ENCODE measurements at regions not wholly inside any gene's neighbourhood (a gene's known extent, or its start where the extent isn't known, plus 50 kb on each side); places are given as distances from the start of the nearest gene placed in this dataset.

DNA sequence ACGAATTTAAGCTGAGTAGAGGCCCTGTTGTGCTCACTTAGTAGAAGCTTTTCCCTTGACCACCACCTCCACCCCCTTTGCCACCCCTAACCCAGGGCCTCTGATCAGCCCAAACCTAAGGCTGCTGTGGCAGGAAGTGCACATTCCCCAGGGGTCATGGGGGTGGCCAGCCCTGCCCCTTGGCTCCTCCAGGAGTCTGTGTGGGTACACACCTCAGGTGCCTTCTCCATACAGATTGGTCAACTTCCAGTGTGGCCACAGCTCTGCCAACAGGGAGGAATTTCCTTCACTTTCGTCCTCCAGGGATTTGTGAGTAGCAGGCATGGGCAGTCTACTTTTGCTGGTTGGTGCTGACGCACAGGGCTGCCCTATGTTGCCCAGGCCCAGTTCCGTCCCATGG, 249.9 kb upstream of the ZNF32 start:
- H3K9me3 ChIP-seq = no peaks in the 10 kb centered on the region
- peak; percentile 43 for DNase-seq
- peak overlapping the region in 1 of 8 donors; percentile 1 for H3K27ac ChIP-seq
- no peaks in the 10 kb centered on the region for H3K36me3 ChIP-seq
- TF ChIP-seq, protein P1, sequence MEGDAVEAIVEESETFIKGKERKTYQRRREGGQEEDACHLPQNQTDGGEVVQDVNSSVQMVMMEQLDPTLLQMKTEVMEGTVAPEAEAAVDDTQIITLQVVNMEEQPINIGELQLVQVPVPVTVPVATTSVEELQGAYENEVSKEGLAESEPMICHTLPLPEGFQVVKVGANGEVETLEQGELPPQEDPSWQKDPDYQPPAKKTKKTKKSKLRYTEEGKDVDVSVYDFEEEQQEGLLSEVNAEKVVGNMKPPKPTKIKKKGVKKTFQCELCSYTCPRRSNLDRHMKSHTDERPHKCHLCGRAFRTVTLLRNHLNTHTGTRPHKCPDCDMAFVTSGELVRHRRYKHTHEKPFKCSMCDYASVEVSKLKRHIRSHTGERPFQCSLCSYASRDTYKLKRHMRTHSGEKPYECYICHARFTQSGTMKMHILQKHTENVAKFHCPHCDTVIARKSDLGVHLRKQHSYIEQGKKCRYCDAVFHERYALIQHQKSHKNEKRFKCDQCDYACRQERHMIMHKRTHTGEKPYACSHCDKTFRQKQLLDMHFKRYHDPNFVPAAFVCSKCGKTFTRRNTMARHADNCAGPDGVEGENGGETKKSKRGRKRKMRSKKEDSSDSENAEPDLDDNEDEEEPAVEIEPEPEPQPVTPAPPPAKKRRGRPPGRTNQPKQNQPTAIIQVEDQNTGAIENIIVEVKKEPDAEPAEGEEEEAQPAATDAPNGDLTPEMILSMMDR (IDR thresholded peaks at IDR 0.05 in 8 of 11, conservative IDR thresholded peaks at IDR 0.05 in 3 of 11) = no peak
- no peak for TF ChIP-seq POLR2A (IDR thresholded peaks at IDR 0.05)
- no peak for TF ChIP-seq POLR2AphosphoS5 (IDR thresholded peaks at IDR 0.05)
- no peak overlapping the region for H3K4me3 ChIP-seq
- H3K27me3 ChIP-seq (replicated peaks in 1 of 7) = peaks cover 0 to 9% (median 0%) of the 10 kb centered on the region in 7 donors
- 83 to 96% (median 91%) methylated on average over 4 of the region's 4 CpGs for WGBS, 5 donors
- intact Hi-C loops (cut with DNase I; ENCODE audit: low total_unique reads) = no loop called here
- H3K4me1 ChIP-seq = peaks cover 0 to 11% (median 0%) of the 10 kb centered on the region in 6 donors

DNA sequence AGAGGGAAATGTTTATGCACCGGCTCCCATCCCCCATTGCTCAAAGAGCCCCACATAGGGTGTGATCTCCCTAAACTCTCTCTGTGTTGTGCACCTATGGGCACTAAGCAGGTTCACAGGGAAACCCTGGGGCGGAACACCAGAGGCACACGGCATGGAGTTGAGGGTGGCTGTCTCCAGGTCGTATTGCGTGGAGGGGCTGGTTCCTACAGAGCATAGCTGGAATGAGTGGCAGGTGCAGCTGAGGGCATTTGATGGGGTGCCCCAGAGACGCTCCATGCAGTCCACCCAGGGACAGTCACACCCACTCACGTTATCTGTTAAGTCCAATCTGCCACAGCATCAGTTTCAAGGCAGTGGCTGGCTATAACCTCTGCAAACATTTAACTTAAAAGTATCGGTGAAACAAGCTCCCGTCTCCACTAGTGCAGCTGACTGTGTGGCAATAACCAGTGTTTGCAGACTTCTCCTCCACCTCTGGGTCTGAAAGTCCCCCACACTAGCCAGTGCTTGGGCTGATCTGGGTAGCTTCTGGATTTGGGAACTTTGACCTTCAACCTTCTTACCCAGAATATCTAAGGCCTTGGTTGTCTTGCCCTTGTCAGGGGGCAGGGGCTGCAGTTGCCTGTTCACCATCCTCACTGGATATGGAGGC, 249.2 kb upstream of the ZNF32 start:
- 82 to 92% (median 88%) methylated on average over 9 of the region's 9 CpGs for WGBS, 5 donors

DNA sequence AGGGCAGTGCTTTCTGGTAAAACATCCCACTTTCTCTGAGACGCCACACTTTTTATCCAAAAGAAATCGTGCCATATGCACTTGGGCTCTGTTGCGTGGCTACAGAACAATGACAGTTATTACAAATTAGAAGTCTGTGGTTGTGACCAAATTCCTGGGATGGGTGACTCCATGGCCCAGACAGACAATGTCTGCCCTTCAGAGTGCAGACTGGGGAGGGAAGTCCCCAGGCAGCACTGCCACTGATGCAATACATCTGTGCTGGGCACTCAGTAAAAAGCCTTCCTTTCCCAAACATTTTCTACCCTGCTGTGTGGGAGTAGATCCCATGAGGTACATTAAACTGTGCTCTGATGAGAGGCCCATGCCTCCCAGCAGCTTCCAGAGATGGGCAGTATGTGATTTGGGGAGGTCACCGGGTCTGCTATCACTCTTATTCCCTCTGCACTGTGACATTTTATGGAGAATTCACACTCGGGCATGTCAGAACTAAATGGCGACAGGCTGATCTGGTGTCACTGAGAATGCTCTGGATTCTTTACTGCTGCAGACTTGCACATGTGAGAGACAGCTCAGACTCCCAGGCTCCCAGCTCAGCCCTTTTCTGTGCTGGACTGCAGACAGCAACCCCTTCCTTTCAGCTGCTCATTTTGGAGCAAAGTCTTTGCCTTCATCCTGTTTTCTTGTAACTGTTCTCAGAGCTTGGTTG, 243.5 kb upstream of the ZNF32 start:
- intact Hi-C loops (cut with DNase I; ENCODE audit: low total_unique reads) = no loop called here
- no peaks in the 10 kb centered on the region for H3K9me3 ChIP-seq
- no peak overlapping the region for H3K27ac ChIP-seq
- no peak overlapping the region for H3K4me3 ChIP-seq
- no peaks in the 10 kb centered on the region for H3K4me1 ChIP-seq
- no peaks in the 10 kb centered on the region for H3K27me3 ChIP-seq (replicated peaks in 1 of 7)
- H3K36me3 ChIP-seq = no peaks in the 10 kb centered on the region
- 65 to 80% (median 78%) methylated on average over 6 of the region's 6 CpGs for WGBS, 5 donors
- TF ChIP-seq, protein P1 (IDR thresholded peaks at IDR 0.05 in 8 of 11, conservative IDR thresholded peaks at IDR 0.05 in 3 of 11) = no peak
- no peak for TF ChIP-seq POLR2AphosphoS5 (IDR thresholded peaks at IDR 0.05)
- TF ChIP-seq POLR2A (IDR thresholded peaks at IDR 0.05) = no peak
- DNase-seq = no peak

More for the DNA sequence above, 249.2 kb upstream of the ZNF32 start:
- intact Hi-C loops (cut with DNase I; ENCODE audit: low total_unique reads) = no loop called here
- no peak overlapping the region for H3K4me3 ChIP-seq
- DNase-seq = no peak
- H3K36me3 ChIP-seq = no peaks in the 10 kb centered on the region
- peaks cover 0 to 11% (median 0%) of the 10 kb centered on the region in 6 donors for H3K4me1 ChIP-seq
- TF ChIP-seq, protein P1 (IDR thresholded peaks at IDR 0.05 in 8 of 11, conservative IDR thresholded peaks at IDR 0.05 in 3 of 11) = no peak
- TF ChIP-seq POLR2AphosphoS5 (IDR thresholded peaks at IDR 0.05) = no peak
- no peak for TF ChIP-seq POLR2A (IDR thresholded peaks at IDR 0.05)
- H3K27me3 ChIP-seq (replicated peaks in 1 of 7) = peaks cover 0 to 9% (median 0%) of the 10 kb centered on the region in 7 donors
- no peaks in the 10 kb centered on the region for H3K9me3 ChIP-seq
- H3K27ac ChIP-seq = no peak overlapping the region

DNA sequence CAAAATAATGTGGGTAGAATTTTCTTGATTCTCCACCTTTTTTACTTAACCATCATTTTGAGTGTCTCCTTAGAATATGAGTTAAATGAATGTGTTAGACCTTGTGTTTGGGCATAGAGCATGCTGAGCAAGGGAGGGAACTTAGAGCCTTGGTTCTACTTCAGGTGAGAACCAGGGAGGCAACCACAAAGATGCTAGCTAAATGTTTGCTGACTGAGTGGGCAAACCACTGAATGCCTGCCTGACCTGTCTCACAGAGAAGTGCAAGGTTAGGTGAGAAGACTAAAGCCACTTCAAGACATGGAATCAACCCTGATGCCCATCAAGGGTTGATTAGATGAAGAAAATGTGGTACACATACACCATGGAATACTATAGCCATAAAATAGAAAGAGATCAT, 242.6 kb upstream of the ZNF32 start:
- no peak for DNase-seq
- no peaks in the 10 kb centered on the region for H3K9me3 ChIP-seq
- H3K4me1 ChIP-seq = no peaks in the 10 kb centered on the region
- intact Hi-C loops (cut with DNase I; ENCODE audit: low total_unique reads) = no loop called here
- H3K4me3 ChIP-seq = no peak overlapping the region
- H3K36me3 ChIP-seq = no peaks in the 10 kb centered on the region
- no peaks in the 10 kb centered on the region for H3K27me3 ChIP-seq (replicated peaks in 1 of 7)
- TF ChIP-seq POLR2AphosphoS5 (IDR thresholded peaks at IDR 0.05) (no peak), POLR2A (IDR thresholded peaks at IDR 0.05) (no peak)
- TF ChIP-seq, protein P1 (IDR thresholded peaks at IDR 0.05 in 8 of 11, conservative IDR thresholded peaks at IDR 0.05 in 3 of 11) = no peak
- H3K27ac ChIP-seq = no peak overlapping the region
